K562 (cell line): ENCODE measurements at regions not wholly inside any gene's neighbourhood (a gene's known extent, or its start where the extent isn't known, plus 50 kb on each side); places are given as distances from the start of the nearest gene placed in this dataset.

Experiments
- ATAC-seq: fragments of 200-7000 bp; cut with Tn5 transposase; 3 replicates; pipeline ENCODE4 v1.9.1; 2020; ENCODE audit warnings: moderate library complexity
- BruUV-seq: library from RNA; stranded (reverse); fragments of 400-500 nt; replicated peaks from 2 replicates; lab custom pipeline; 2021; lab: Mats Ljungman, UMichigan
- CTCF ChIA-PET: fragments of 300-600 bp; formaldehyde crosslinking; extraction: SDS; loops from one replicate; lab custom pipeline; 2021; ENCODE audit warnings: low intra/inter-chr PET ratio; lab: Yijun Ruan, JAX
- POLR2A ChIA-PET: fragments of 300-600, 350-650 bp; sonication (Branson Sonifier 250); formaldehyde crosslinking; extraction: SDS; loops from one replicate; lab custom pipeline; 2021; ENCODE audit warnings: antibody characterized with exemption, inconsistent platforms; lab: Yijun Ruan, JAX
- DNase-seq, 4 experiments: peaks; one replicate each; pipeline versions ENCODE4 v3.0.0 to v3.0.0-alpha.2; 2011 to 2018; ENCODE audit warnings: low spot score in 3 of 4, mixed read lengths in 3 of 4; ENCODE audit errors: extremely low read depth in 1 of 4
- FAIRE-seq: peaks from 2 replicates; lab custom pipeline; 2011; peaks lifted over from hg19 to GRCh38; lab: Jason Lieb, UNC
- H2AFZ ChIP-seq: 2 replicates; pipeline ENCODE4 v1.6.0; 2011; ENCODE audit warnings: low read depth, low read length, control low read depth, inconsistent platforms
- H3K27ac ChIP-seq: fragments of 200-600 bp; 3 replicates; pipeline ENCODE4 v1.8.0; 2011; ENCODE audit warnings: low read depth, mild to moderate bottlenecking, control low read depth, inconsistent platforms, low read length, moderate library complexity, mixed read lengths; ENCODE audit errors: extremely low read depth
- H3K27me3 ChIP-seq, 2 experiments: fragments of 300-600 bp in 1 of 2; 2 replicates in 1 of 2; 3 replicates in 1 of 2; pipeline versions ENCODE4 v1.6.0 to v1.8.0; 2011; ENCODE audit warnings: inconsistent platforms in 2 of 2, low read length in 2 of 2, mild to moderate bottlenecking in 1 of 2, mixed read lengths in 1 of 2, moderate library complexity in 1 of 2; ENCODE audit not compliant: control insufficient read depth in 2 of 2, insufficient read depth in 2 of 2
- H3K36me3 ChIP-seq: fragments of 300-600 bp; 3 replicates; pipeline ENCODE4 v1.8.0; 2011; ENCODE audit warnings: mild to moderate bottlenecking, low read length, inconsistent platforms; ENCODE audit not compliant: control insufficient read depth, insufficient read depth
- H3K4me1 ChIP-seq, 2 experiments: fragments of 200-600 bp in 1 of 2; replicated peaks in 1 of 2; 2 replicates in 1 of 2; 3 replicates in 1 of 2; pipeline versions ENCODE4 v1.5.1 to v1.8.0; 2011; ENCODE audit warnings: inconsistent platforms in 2 of 2, low read length in 2 of 2, mild to moderate bottlenecking in 1 of 2, mixed read lengths in 1 of 2, moderate library complexity in 1 of 2; ENCODE audit not compliant: control insufficient read depth in 2 of 2, insufficient read depth in 2 of 2
- H3K4me2 ChIP-seq: 2 replicates; pipeline ENCODE4 v1.6.1; 2011; ENCODE audit warnings: low read length, control low read depth, inconsistent platforms, mixed read lengths; ENCODE audit not compliant: insufficient read depth
- H3K4me3 ChIP-seq: fragments of 200-600 bp; sonication (generic), shearing (Covaris generic); 2 replicates; pipeline ENCODE4 v1.5.1; 2016; ENCODE audit warnings: control low read depth, inconsistent platforms
- H3K79me2 ChIP-seq: fragments of 200-600 bp; 3 replicates; pipeline ENCODE4 v1.8.0; 2011; ENCODE audit warnings: low read length, inconsistent platforms; ENCODE audit not compliant: control insufficient read depth, insufficient read depth
- H3K9ac ChIP-seq, 2 experiments: 2 replicates each; pipeline versions ENCODE4 v1.6.0 to v1.6.1; 2011; ENCODE audit warnings: low read depth in 2 of 2, low read length in 2 of 2, control low read depth in 1 of 2, inconsistent platforms in 1 of 2, mild to moderate bottlenecking in 1 of 2, mixed read lengths in 1 of 2; ENCODE audit not compliant: insufficient read depth in 1 of 2
- H3K9me1 ChIP-seq: one replicate; pipeline ENCODE4 v1.6.0; 2011; ENCODE audit warnings: inconsistent platforms, mild to moderate bottlenecking, low read length, moderate library complexity; ENCODE audit not compliant: control insufficient read depth, insufficient read depth
- H3K9me3 ChIP-seq: replicated peaks from 2 replicates; pipeline ENCODE4 v1.5.1; 2011; ENCODE audit warnings: low read depth, low read length, inconsistent platforms; ENCODE audit not compliant: control insufficient read depth, insufficient read depth
- H4K20me1 ChIP-seq: replicated peaks from 2 replicates; pipeline ENCODE4 v1.6.1; 2011; ENCODE audit warnings: low read length, inconsistent platforms, mixed read lengths; ENCODE audit not compliant: control insufficient read depth, insufficient read depth
- JUN ChIP-seq, 2 experiments: sonication (generic) in 1 of 2; formaldehyde crosslinking in 1 of 2; IDR thresholded peaks; 2 replicates each; pipeline versions ENCODE4 v1.6.1 to v1.8.0; 2012 to 2022; ENCODE audit warnings: borderline replicate concordance in 2 of 2, mild to moderate bottlenecking in 2 of 2, improper control_type of control experiment in 1 of 2, low read depth in 1 of 2, low read length in 1 of 2, missing genetic modification reagents in 1 of 2
- KDM5B ChIP-seq: fragments of 200-600 bp; sonication (generic); IDR thresholded peaks from 2 replicates; pipeline ENCODE4 v1.6.1; 2012; ENCODE audit warnings: low read depth, mild to moderate bottlenecking, moderate library complexity, low read length, control low read depth, inconsistent platforms; ENCODE audit not compliant: insufficient replicate concordance
- MTA3 ChIP-seq: fragments of 450-650 bp; formaldehyde crosslinking; IDR thresholded peaks from 2 replicates; pipeline ENCODE4 v1.6.1; 2017; ENCODE audit warnings: mild to moderate bottlenecking, borderline replicate concordance
- NBN ChIP-seq: fragments of 450-650 bp; IDR thresholded peaks from 2 replicates; pipeline ENCODE4 v1.6.1; 2016; ENCODE audit warnings: low read depth, mild to moderate bottlenecking
- NR1H2 ChIP-seq: sonication (generic); formaldehyde crosslinking; IDR thresholded peaks from 2 replicates; pipeline ENCODE4 v1.4.0; 2020; ENCODE audit warnings: mild to moderate bottlenecking, missing genetic modification reagents
- OTX1 ChIP-seq: fragments of 450-650 bp; formaldehyde crosslinking; IDR thresholded peaks from 2 replicates; pipeline ENCODE4 v1.4.0; 2022; ENCODE audit warnings: mild to moderate bottlenecking
- POLR3A ChIP-seq: IDR thresholded peaks from 2 replicates; pipeline ENCODE4 v1.6.1; 2011; ENCODE audit warnings: borderline replicate concordance, mild to moderate bottlenecking, moderate library complexity; ENCODE audit not compliant: insufficient read length, insufficient read depth; ENCODE audit errors: extremely low read depth
- RUNX1 ChIP-seq: sonication (generic); IDR thresholded peaks from 2 replicates; pipeline ENCODE4 v1.6.1; 2016; ENCODE audit warnings: antibody characterized with exemption, low read depth
- SIRT6 ChIP-seq: IDR thresholded peaks from one replicate; pipeline ENCODE4 v1.6.1; 2012; ENCODE audit warnings: low read depth, mild to moderate bottlenecking, control low read depth, inconsistent platforms, low read length, moderate library complexity
- TCF7L2 ChIP-seq: fragments of 150-350 bp; IDR thresholded peaks from 2 replicates; pipeline ENCODE4 v1.6.1; 2016; ENCODE audit warnings: low read depth, mild to moderate bottlenecking, low read length, moderate library complexity
- ZNF217 ChIP-seq: sonication (generic); formaldehyde crosslinking; IDR thresholded peaks from 2 replicates; pipeline ENCODE4 v1.8.0; 2022; ENCODE audit warnings: mild to moderate bottlenecking, missing genetic modification reagents
- WGBS: fragments of 100-300 bp; shearing (Covaris generic); methylation state at CpG from one replicate; pipeline ENCODE4 v1.1.6; 2016; ENCODE audit warnings: low coverage, mixed read lengths; ENCODE audit not compliant: insufficient coverage; ENCODE audit errors: missing lambda C conversion rate; 5-methylcytosine and 5-hydroxymethylcytosine counted together
- in situ Hi-C: fragments of 300-500 bp; cut with MboI; formaldehyde crosslinking; loops from 4 replicates; pipeline ENCODE4 v1.15.0; 2018; ENCODE audit warnings: inconsistent platforms, mixed read lengths
- intact Hi-C: fragments of 100-400 bp; cut with micrococcal nuclease; formaldehyde crosslinking; loops from 2 replicates; pipeline ENCODE4 v1.14.2; 2022
- TF ChIP-seq, protein P1 (sequence below): fragments of 450-650 bp; formaldehyde crosslinking; IDR thresholded peaks from 2 replicates; pipeline ENCODE4 v1.4.0; 2020; ENCODE audit warnings: mild to moderate bottlenecking, moderate library complexity

DNA sequence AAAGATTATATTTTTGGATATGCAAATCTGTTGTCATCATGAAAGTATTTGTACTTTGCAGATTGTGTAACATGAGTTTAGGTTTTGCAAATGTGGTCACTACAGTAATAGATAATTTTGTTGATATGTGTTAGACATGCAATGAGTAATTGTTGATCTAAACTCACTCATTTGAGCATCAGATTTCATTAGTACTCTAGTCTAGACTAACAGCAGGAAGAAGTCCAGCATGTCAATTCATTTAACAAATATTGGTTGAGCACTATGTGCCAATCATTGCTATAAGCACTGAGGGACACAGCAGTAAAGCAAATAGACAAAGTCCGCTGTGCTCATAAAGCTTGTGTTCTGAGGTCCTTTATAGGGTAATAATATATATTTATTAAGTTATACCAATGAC is 350.0 kb downstream of the USP25 start (continued):
- TF ChIP-seq, protein P1, sequence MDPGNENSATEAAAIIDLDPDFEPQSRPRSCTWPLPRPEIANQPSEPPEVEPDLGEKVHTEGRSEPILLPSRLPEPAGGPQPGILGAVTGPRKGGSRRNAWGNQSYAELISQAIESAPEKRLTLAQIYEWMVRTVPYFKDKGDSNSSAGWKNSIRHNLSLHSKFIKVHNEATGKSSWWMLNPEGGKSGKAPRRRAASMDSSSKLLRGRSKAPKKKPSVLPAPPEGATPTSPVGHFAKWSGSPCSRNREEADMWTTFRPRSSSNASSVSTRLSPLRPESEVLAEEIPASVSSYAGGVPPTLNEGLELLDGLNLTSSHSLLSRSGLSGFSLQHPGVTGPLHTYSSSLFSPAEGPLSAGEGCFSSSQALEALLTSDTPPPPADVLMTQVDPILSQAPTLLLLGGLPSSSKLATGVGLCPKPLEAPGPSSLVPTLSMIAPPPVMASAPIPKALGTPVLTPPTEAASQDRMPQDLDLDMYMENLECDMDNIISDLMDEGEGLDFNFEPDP = no peak
- no peak for TF ChIP-seq JUN (IDR thresholded peaks at IDR 0.05; ENCODE audit: borderline replicate concordance, low read depth, low read length)
- no peak for TF ChIP-seq JUN (CRISPR knock-in tag; IDR thresholded peaks at IDR 0.05; ENCODE audit: borderline replicate concordance)

DNA sequence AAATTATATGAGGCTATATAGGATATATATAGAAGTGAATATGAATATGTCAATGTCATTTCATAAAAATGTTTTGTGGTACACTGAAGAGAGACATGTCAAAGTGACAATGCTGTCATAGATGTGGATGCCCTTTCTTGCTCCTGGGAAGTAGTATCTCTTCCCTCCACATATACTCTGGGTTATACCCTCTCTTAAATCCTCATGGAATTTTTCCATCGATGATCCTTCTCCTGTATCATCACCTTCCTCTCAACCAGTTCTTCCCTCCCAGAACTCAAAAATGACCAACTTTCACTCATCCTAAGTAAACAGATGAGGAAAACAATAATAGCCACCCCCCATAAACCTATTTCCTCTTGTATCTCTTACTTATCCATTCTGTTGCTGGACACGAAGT is 351.5 kb downstream of the USP25 start:
- H3K4me3 ChIP-seq = no peak overlapping the region
- CTCF ChIA-PET = no interaction called here

More for the DNA sequence above, 351.5 kb downstream of the USP25 start:
- Histone ChIP-seq H3K27me3 (no peaks in the 10 kb centered on the region), H3K27ac (no peak overlapping the region), H3K9ac (no peak overlapping the region), H2AFZ (no peak overlapping the region), H3K4me1 (no peaks in the 10 kb centered on the region), H3K36me3 (no peaks in the 10 kb centered on the region), H3K9me1 (no peaks in the 10 kb centered on the region), H4K20me1 (no peaks in the 10 kb centered on the region), H3K9me3 (no peaks in the 10 kb centered on the region), H3K79me2 (no peaks in the 10 kb centered on the region), H3K4me2 (no peak overlapping the region)
- POLR2A ChIA-PET = no interaction called here
- DNase-seq (no peak), FAIRE-seq (no peak), ATAC-seq (no peak)
- in situ Hi-C loops = no loop called here
- intact Hi-C loops = no loop called here
- TF ChIP-seq POLR3A (no peak), ZNF217 (CRISPR knock-in tag) (no peak), SIRT6 (no peak), KDM5B (no peak), RUNX1 (no peak), MTA3 (no peak), OTX1 (CRISPR knock-in tag) (no peak), TCF7L2 (no peak), NR1H2 (CRISPR knock-in tag) (no peak), NBN (no peak)
- 0% methylated on average over 2 of the region's 2 CpGs for WGBS
- BruUV-seq = no TSS peak
